NCI-H1048 (cell line): ENCODE measurements at regions not wholly inside any gene's neighbourhood (a gene's known extent, or its start where the extent isn't known, plus 50 kb on each side); places are given as distances from the start of the nearest gene placed in this dataset.

Experiments used
- DNase-seq: peaks from one replicate; lab custom pipeline; 2025; lab: John Stamatoyannopoulos, UW

DNA sequence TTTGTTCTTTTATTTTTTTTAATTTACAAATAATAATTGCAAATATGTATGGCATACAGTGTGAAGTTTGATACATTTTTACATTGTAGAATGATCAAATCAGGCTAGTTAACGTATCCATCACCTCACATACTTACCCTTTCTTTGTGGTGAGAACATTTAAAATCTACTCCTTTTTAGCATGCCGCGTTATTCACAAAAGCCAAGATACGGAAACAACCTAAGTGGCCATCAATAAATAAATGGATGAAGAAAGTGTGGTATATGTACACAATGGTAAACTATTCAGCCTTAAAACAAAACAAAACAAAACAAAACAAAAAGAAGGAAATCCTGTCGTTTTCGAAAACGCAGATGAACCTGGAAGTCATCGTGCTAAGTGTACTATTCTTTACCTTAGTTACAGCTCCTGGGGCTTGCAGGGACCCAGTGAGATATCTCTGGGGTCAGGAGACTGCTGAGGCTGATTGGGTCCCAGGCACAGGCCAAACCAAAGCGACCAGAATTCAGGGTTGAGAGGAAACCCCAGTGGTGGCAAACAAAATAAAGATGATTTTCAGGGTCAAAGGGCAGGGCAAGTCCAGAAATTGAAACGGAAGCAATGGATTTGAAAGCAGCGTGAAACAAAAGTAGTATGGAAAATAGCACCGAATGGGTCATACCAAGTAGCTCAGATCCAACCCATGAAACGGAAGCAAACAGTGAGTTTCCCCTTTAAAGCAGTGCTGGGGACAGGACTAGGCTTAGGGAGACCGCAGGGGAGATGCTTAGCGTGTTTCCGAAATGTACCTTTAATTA is 188.2 kb downstream of the PLPP3 start:
- DNase-seq, result no peak

DNA sequence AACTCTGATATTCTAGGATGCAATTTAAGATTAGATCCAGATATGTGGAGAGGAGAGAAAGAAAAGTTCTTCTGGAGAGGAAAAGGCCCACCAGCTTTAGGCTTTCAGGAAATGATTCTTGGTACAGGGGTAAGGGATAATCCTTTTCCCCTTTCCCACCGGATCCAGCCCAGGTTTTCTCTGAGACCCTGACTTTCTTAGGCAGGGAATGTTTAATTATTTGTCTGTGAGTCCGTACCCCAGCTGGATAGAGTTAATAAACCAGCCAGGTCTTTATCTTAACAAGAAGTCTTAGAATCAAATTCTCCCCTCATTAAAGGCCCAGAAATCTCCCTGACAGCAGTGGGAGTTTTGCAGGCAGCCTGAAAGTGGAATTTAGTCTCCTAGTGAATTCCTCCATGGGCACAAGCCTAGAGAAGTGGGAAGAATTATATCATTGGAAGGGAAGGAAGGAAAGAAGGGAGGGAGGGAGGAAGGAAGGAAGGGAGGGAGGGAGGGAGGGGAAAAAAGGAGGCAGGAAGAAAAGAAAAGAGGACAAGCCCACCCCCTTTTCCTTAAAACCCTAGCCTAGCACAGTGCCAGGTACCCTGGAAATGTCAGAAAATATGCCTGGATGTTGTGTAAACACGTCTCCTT is 189.0 kb downstream of the PLPP3 start:
- DNase-seq, result no peak

DNA sequence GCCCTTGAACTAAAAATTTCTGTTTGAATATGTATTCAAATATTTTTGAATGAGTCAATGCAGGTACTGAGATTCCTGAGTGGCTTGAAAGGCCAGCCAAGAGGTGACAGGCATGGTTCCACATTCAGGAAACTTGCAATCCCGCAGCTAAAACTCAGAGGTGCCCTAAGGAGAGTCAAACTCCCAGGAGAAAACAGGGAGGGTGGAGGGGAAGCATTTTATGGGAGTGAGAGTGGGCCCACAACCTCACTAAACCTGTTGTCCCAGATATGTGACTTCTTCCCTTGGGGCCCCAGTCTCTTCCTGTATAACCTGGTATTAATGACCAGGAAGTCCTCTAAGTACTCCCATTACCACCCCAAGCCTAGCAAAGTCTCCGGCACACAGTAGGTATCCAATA is 189.6 kb downstream of the PLPP3 start:
- no peak for DNase-seq

DNA sequence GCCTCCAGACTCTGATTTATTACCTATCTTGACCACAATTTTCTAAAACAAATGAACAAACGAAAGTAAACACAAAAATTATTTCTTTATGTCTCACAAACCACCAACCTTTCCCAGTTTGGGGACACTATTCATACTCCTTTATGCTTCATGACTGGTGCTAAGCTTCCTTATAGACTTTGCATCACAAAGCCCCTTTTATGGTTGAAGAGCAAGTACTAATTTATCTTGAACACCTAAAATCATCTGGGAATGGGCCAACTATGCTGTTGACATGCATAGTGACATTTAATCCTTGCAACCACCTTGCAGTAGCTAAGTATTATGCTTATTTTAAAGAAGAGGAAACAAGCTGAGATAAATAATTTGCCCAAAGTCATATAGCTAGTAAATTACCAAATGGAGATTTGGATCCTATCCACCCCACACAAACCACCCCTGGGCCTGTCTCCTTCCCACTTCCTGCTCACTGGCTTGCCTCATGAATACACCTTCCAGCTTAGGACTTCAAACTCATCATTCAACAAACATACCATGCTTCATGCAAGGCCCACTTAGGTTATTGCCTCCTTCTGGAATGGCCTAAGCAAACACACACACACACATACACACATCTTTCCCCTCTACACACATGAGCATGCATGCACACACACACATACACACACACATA is 192.2 kb downstream of the PLPP3 start:
- DNase-seq, result no peak

DNA sequence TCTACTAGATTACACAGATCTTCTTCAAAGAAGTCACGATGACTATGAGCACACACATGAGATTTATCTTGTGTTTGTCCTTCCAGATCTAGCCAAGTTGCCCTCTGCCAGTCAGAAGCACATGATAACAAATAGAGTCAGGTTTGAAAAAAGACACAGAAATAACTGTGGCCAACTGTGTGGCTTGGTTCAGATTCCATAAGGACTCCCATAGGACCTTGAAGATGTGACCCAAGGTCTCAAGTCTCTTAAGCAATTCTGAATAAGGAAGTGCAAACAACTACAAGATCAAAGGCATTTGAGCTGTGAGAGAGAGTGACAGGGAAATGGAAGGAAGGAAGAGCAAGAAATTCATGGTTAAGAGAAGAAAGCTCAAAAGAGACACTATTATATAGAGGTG is 194.0 kb downstream of the PLPP3 start:
- DNase-seq, result no peak

DNA sequence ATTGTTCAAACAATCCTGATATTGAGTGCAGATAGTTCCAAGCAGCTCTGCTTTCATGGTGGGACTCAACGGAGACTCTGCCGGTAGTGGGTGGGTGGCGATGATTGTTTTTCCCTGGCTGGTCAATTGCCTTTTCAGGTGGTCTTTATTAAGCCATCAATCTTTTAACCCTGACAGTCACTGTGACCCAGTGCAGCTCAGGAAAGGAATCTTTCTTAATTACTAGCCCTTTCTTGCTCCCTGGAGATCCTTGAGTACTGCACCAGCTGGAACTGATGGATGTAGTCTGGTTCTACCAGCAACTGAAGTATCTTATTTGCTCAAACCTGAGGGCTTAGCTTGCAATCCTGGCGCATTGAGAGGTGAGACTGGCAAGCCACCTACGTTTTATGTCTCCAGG is 196.4 kb downstream of the PLPP3 start:
- no peak for DNase-seq

DNA sequence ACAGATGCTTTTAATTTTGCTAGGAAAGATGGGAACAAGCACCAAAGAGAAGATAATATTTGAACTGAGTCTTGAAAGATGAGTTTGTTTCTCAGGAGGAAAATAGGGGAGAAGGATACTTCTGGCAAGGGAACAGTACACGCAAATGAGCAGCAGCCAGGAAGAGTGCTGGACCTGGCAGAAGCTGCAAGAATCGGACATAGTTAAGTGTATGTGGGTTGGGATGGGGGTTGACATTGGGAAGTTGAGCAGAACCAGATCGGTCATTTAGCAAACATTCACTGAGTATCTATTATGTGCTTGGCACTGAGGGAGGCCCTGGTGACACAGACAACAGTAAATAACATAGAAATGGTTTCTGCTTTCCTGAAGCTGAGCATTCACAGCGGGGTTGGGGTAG is 198.8 kb downstream of the PLPP3 start:
- no peak for DNase-seq

DNA sequence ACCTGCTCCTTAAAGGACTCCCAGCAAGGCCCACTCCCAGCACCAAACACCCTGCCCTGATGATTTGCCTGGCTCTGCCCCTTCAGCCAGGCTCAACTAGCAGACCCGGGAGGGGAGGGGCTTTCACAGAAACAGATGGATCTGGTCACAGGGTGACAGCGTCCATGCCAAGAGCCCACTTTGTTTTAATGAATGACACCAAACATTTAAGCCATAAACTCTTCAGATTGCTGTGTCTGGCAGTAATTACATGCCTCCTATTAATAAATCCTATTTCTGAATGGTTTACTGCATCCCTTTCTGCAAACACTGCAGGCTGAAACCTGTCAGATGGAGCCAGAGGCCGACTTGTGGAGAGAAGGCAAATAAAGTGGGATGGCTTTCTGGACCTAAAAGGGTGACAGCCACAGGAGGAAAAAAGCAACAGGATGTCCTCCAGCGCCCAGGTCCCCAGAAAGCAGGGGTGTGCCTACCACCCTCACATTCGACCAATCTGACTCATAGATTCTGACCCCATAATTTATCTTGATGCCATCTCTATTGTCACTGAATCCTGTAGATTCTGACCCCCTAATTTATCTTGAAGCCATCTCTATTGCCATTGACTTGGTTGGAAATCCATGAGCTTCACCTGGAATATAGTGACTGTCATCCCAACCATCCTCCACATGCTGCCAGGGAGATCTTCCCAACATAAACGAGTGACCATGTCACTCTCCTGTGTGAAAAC is 200.9 kb downstream of the PLPP3 start:
- DNase-seq, result no peak

DNA sequence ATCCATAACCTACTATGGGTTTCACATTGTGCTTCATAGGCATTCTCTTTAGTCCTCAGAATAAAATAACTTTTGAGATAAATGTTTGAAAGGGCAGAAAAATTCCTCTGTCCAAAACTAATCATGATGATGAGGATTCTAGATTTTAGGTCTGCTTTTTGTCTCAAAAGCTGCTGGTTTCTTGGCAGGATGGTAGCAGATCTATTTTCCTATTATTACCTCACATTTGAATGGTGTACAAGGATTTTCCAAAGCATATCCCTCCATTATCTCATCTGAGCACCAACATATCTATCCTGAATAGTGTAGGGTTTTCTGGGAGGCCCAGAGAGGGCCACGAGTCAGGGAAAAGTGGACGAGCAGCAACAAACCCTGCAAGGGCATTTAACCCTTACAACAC is 201.9 kb downstream of the PLPP3 start:
- DNase-seq, result no peak

DNA sequence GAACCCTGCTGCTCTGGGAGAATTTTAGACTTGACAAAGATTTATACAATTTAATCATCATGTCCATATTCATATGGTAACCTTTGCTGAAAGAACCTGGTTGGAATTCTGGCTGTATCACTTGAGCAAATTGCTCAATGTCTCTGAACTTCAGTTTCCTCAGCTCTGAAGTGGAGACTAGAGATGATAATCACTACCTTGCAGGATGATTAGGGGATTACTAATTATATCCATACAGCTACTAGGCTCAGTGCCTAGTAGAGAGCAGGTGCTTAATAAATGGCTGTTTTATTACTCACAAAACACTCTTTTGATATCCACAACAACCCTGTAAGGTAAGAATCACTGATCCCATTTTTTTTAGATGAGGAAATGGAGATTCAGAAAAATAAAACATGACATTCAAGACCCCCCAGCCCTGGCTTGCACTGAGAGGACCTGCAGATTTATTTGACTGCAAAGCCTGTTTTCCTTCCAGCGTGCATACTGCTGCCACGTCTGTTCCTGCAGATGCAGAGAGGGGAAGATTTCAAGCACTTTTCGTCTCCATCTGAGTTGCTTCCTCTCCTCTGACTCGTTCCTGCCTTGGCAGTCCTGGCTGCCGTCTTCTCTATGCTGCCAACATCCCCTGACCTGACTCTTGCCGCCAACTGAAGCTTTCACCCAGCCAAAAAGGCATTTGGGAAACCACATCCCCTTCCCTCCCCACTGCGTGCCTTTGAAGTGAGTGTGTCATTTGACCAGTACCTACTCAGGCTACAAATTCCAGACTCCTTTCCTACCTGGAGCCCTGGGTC is 203.0 kb downstream of the PLPP3 start:
- no peak for DNase-seq

DNA sequence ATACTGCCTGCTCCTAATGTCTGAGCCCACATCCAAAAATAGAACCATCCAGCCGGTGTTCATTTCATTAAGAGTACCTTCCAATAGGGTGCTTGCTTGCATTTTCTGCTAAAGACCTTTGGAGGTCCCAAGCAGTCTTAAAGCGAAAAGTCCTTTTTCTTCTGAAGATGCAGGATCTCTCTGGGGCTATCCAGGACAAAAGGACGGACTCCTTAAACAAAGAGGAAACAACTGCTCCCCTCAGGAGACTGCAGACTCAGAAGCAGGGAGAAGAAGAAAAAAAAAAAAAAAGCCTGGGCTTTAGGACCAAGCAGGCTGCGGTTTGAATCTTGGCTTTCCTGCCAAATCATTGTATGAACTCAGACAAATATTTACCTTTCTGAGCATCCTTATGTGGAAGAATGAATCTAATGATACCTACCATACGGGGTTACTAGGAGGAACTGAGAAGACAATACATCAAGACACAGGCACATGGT is 204.0 kb downstream of the PLPP3 start:
- DNase-seq, result no peak

DNA sequence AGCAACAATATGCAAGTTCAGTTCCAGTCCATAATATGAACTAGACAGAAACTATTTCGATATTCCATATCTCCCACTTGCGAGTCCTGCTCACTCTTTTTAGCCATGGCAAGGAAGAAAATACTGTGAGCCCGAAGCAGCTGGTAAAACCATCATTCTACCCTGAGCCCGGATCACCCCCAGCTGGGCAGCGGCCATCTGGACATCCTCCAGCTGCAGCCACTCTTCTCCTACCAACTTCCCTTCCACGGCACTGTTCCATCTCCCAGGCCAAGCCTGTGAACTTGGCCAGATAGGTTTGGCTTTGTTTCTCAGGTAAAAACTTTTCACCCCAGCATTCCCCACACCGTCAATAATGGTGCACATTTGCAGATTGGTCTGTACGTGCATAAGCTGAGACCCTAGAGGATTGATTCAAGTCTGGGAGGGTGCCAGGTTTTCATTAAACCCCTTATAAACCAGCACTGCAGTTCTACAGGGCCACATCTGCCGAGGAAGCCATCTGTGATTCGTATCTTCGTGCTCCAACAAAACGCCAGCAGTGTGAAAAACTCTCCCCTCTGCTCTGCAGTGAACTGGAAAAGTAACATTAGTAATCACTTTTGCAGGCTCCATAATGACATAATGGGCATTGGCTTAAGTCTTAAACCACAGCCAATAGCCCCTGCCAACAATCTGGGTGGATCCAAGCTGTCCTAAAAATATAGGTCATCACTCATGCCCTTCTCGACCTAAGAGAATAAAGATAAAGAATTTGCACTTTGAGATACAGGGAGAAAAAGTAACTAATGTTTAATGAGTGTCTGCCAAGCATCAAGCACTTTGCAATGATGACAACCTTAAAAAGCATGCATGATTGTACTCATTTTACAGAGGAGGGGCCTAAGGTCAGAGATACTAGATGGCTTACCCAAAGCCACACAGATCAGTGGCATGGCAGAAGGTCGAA is 205.1 kb downstream of the PLPP3 start:
- DNase-seq, result no peak

DNA sequence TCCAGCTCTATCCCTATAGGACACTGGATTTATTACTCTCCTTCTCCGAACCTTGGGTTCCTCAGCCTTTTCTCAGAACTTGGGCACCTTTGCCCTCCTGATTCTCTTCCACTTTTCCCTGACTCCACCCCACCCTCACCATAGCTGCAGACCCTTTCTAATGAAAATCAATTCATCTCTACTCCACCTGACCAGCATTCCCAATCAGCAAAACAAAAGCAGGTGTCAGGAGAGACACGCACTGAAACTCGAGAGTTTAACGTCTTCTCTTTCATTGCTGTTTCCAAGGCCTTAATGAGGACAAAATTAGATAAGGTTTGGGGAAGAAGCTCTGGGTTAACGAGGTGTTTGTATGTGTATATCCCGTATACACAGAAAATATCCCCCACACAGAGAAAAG is 208.8 kb downstream of the PLPP3 start:
- DNase-seq, result no peak

DNA sequence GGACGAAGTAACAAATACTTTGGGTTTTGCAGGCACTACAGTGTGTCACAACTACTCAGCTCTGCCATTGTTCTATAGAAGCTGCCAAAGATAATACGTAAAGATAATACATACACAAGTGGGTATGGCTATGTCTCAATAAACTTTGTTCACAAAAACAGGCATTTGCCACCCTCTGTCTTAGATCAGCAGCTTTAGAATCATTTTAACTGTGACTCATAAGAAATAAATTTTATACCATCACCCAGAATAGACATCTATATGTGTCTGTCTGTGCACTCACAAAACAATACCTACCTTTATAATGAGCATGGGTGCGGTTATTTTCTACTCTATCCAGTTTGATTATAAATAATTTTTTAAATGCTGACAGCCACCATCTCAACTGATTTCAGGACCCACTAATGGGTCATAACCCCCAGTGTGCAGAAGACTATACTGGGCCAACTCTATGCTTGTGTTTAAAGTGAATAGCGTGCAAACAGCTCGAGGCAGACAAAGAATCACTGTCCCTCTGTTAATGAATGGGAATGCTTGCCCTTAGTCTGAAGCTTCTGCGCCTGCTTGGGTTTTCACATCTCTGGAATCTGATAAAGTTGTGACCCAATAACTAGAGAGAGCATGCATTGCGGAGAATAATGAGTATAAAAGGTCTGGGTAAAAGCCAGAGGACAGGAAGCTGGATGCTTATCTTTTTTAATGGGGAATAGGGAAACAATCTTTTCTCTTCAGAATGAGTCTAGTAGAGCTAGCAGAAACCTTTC is 216.2 kb downstream of the PLPP3 start:
- no peak for DNase-seq

DNA sequence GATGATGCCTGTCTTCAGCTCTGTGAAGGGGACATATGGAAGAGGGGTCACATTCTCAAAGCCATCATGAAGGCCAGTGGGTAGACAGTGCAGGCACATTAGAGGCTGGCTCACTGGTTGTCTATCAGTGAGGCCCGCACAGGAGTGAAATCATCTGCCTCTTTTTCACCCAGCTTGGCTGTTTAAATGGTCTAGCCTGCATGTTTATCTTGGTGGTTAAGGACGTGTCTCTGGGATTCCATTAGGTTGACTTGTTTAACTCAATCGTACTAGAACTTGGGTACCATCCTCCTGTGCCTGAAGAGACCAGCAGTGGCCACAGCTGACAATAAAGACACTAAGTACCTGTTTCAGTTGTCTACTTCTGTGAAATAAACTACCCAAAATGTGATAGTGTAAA is 219.3 kb downstream of the PLPP3 start:
- no peak for DNase-seq

DNA sequence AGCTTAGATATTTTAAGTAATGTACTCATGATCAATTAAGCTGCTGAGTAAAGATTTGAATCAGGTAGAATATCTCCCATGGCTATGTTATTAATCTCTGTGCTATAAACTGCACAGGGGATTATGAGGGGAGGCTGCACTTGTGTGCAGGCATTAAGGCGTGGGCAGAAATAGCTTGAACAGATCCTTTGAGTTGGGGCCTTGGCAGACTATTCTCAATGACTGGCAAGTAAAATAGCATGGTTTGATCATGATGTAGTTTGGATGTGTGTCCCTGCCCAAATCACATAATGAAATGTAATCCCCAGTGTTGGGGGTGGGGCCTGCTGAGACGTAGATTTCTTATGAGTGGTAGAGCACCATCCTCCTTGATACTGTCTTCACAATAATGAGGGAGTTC is 220.3 kb downstream of the PLPP3 start:
- no peak for DNase-seq

DNA sequence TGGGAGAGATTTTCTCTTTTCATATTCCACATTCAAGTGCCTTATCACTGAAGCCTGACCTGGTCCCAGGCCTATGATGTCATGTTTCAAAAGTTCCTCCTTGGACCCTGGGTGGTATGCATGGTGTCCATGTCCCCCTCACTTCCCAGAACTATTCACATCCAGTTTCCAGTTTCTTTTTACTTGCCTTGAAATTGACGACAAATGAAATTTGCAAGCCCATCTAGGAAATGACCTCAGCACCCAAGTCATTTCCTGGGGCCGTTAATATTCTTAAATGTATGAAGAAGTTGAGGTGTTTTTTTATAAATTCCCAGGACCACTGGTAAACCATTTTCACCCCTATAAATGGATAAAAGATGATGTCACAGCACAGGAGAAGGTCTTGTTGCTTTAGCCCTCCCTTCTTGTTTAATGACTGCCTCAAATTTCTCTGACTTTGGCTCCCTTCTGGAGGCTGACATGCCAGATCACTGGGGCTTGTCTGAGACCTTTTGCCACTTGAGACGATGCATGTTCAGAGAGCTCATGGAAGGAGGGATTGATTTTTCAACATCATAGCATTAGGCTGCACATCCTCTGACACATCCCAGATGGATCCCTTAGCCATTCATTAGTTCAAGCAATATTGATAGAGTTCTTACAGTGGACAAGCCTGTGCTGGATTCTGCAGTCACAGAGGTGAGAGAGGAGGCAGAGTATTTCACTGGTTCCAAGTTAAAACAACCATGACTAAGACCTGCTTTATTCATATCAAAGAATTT is 221.3 kb downstream of the PLPP3 start:
- DNase-seq, result no peak

DNA sequence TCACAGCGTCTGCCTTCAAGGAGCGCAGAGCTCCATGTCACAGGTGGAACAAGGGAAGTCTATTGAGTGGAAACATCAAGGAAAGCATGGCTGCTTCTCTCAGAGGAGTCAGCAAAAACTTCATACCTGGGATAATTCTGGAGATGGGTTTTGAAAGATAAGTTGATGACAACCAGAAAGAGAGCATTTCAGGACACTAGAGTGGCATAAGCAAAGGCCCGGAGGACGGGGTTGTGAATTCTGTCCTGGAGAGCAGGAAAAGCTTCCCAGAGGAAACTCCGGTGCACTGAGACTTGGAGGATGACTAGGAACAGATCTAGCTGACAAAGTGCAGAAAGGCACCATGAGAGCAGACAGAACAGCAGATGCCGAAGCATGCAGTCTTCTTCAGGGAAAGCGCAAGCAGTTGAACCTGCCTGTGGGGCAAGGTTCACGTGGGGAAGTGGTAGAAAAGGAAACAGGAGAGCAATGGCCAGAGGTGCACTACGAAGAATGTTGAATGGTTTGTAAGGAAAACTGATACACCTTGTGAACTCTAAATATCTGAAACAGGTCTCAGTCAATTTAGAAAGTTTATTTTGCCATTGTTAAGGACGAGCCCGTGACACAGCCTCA is 222.9 kb downstream of the PLPP3 start:
- no peak for DNase-seq

DNA sequence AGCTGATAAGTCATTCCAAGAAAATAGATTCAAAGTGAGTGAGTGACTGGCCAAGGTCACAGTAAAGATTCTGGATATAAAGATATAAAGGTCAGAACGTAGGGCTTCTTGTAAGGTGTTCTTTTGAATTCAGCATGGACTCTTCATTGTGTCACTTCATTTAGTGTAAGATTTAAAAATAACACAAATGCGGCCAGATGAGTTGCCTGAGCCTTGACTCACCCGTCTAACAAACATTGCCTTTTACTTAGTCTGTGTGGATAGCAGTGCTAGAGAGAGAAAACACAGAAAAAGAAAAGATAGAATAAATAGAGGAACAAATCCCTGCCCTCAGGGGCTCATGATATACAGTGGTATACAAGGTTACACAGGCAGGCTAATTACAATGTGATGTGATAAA is 223.4 kb downstream of the PLPP3 start:
- no peak for DNase-seq
